ENCODE measurements at regions not wholly inside any gene's neighbourhood (a gene's known extent, or its start where the extent isn't known, plus 50 kb on each side); places are given as distances from the start of the nearest gene placed in this dataset.

DNA sequence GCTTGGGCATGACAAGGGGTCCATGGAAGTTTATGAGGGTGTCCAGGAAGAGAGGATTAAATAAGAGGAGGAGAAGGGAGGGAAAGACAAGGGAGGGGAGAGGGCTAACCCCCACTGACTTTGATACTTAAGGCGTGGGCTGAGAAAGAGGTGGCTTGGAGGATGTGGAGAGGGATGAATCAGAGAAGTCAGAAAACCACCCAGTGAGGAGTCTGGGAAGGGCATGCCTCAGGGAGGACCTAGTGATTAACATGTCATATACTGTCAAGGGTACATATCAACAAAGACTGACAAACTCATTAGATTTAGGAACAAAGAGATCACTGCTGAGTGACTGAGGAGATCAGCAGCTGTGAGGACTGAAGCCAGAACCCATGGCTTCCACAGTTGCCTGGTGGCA, 145.4 kb downstream of the IRX5 start:
- DNase-seq: no peak

DNA sequence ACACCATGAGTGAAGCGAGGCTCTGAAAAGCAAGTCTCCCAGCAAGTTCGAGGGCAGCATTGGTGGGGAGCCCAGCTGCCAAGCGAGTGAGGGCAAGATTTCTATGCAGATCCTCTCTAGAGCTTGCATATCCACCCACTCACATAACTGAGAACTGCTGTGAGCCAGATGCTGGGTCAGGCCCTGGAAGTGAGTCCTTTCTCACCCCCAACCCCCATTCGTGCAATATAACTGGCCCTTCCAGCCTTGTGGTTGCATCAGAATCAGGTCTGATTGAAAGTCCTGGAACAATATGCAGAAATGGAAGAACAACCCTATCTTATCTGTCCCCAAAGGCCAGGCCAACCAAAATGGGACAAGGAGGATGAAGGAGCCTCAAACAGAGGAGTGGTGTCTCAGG, 146.6 kb downstream of the IRX5 start:
- no peak for DNase-seq

DNA sequence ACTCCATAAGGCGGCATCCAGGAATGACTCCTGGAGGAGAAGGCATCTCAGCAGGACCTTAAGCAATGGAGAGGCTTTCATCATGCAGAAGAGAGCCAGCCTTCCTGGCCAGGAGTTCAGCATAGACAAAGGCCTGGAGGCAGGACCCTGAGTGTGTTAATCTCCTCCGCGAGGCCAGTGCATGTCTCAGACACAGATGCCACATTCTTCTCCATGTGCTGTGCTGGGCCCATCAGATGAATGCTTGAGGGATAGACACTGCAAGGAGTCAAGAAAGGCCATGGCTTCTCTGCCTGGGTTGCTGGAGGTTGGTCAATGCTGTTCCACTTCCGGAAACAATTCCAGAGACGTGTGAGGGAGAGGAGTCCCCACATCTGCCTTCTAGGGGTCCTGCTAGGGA, 147.5 kb downstream of the IRX5 start:
- DNase-seq: no peak

DNA sequence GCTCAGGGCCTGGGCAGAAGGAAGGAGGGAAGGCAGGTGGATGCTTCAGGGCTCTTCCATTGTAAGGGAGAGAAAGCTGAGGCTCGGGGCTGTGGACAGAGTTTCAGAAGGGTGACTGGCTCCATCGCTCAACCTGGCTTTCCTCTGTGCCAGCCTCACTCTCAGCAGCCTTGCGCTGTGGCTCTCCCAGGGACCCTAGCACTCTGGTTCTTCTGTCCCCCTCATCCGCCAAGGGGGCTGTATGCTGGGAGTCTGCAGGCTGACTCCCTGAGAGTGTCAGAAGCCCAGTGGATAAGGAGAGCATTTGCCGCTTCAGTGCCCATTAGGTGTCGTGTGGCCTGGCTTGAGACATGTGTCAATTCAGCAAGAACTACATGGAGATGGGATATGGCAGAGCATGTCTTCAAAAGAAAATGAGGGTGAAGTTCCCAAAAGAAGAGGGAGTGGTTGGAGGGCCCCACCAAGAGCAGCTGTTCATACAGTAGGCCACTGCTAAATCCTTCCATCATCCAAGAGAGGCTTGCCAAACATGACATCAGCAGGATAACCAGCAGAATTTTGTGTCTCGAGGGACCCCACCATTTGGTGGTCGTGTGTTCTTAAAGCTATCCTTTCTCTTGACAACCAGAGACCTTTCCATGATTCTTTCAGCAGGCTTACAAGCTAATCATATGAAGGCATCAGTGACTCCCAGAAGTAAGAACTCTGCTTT, 148.2 kb downstream of the IRX5 start:
- no peak for DNase-seq

DNA sequence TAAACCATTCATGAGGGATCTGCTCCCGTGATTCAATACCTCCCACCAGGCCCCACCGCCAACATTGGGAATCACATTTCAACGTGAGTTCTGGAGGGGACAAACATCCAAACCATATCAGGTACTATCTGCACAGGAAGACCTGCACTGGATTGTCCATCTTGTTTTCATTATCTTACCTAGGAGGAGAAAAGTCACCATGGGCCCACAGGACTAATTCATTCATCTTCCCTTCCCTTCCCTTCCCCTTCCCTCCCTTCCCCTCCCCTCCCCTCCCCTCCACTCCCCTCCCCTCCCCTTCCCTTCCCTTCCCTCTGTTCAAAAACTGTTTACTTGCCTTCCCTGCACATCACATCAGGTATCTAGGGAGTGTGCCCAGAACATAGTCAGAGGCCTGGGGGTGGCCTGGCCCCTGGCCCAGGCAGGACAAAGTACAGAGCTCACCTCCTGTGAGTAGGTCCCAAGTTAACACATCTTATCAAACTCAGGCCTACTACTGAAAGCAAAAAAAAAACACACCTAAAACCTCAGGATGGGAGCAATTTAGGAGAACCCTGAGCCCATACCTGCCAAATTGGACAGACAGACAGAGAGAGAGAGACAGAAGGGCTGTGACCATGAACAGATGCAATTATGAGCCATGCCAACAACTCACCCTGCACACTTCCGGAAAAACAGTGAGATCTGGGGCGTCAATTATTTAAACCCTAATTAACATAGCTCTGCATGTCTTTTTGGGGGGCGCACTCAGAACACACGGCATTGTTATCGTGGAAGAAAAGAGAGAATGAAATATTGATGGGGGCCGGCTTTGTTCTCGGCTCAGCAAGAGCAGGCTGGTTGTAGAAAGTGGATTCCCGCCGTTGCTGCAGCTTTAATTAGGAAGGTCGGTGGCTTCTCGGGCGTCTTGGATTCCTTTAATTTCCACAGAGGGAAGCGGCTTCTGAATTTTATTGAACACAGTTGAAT, 151.2 kb downstream of the IRX5 start:
- DNase-seq: no peak

DNA sequence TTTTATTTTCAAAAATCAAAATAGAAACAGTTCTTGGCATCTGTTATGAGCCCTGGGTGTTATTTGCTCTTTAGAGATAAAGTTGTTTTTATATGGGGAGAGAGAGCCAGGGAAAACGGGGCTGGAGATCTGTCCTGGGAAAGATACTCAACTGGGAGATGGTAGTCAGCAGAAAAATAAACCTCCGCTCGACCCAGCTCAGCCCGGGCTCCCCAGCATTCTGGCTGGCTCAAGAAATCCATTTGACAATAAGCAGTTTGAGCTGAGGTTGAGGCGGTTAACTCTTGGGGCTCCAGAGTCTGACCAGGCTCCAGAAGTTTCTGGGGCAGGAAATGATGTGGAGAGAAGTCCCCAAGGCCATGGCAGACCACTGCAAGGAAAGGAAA, 151.9 kb downstream of the IRX5 start:
- DNase-seq: no peak

DNA sequence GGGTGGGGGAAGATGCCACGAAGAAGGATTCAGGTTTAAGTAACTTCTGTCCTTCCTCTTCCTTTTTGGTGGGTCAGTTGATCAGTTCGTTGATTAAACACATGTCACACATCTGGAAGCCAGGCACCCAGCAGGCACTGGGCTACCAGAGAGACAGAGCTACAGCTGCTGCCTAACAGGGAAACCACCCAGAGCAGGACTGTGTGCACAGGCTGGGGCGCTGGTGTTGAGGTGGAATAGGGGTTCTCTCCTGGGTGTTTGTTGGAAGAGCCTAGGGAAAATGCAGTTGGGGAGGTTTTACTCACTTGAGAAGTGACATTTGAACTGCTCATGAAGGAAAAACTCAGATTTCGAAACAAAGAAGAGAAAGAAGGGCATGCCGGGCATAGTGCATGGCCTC, 152.4 kb downstream of the IRX5 start:
- no peak for DNase-seq

DNA sequence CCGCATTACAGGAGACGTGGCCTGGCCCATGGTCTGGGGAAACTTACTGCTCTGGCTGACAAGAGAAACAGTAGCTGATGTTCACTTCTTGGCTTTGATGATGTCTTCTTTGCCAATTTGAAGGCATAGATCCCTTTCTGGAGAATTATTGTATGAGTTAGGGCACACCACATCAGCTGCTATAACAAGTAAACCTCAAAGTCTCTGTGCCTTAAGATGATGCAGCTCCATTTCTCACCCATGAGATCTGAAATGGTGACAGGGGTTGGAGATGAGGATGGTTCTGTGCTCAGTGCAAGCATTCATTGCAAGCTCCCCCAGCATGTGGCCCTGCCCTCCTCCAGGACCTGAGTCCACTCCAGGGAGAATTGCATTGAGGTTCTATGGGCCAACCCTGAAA, 157.4 kb downstream of the IRX5 start:
- no peak for DNase-seq

DNA sequence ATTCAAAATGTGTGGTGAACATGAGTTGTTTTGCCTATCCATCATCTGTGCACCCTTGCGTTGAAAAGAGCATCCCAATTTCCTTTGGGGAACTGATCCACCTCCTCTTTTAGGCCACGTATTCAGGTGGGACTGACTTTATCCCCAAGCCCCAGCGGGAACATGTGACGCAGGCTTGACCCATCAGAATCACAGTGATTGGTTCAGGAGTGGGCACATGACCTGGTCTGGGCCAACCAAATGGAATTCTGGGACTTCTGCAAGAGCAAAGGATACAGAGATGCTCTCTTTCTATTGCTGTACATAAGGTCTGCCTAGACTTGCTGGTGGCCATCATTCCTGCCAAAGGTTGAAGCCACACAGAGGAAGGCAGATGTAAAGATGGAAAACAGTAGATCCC, 158.9 kb downstream of the IRX5 start:
- DNase-seq: no peak

DNA sequence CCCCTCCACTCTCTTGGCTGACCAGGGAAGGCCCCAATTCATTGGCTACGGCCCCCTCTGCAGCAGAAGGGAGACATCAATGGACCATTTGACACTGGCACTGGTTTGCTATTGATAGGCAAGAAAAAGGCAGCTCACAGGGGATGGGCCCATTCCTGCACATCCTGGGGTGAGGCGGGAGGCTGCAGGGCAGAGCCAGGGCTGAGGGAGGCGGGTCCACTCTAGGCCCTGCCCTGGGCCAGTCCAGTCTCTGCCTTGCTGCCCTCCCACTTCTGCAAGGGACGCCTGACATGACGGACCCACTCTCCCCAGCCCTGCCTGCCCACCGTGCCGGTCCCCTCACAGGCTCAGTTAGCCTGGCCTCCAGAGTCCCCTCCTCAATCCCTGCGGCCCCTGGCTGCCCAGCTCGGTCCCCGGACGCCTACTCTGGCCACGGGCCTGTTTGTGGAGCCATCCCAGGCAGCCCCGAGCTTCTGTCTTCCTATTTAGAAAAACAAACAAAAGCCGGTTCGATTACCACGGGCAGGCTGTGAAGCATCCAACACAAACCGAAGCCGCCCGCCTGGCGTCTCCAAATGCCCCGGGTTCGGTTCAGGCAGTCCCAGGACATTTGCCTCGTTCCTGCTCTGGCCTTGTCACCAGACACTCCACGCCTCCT, 160.7 kb downstream of the IRX5 start:
- DNase-seq: no peak

DNA sequence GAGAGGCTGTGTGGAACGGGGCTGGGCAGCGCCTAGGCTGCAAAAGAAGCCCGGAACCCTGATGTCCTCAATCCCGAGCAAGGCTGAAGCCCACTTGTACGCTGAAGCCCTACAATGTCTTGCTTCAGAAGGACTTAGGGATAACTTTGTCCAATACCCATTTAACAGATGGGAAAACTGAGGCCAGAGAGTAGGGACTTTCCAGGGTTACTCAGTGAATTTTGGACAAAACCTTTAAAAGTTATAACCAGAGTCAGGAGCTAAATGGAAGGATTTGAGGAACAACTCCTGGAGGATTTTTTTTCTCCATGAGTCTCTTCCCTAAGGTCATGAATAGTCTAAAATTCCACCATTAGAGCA, 161.2 kb downstream of the IRX5 start:
- no peak for DNase-seq

DNA sequence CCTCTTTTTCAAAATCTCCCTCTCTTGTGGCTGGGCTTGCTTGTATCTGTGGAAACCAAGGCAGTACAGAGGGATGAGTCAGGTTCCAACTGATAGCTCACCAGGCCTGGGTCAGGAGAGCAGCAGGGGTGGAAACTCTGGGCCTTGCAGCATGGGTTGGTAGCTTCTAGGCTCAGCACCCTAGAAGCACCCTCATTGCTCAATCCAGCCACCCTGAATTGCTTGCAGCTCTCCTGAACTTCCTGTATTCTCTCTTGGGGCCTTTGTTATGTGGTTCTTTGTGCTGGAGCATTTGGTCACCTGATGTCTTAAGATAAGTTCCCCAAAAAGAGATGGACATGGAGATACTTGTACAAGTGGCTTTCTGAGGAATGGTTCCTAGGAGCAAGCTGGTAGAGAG, 169.4 kb downstream of the IRX5 start:
- no peak for DNase-seq

DNA sequence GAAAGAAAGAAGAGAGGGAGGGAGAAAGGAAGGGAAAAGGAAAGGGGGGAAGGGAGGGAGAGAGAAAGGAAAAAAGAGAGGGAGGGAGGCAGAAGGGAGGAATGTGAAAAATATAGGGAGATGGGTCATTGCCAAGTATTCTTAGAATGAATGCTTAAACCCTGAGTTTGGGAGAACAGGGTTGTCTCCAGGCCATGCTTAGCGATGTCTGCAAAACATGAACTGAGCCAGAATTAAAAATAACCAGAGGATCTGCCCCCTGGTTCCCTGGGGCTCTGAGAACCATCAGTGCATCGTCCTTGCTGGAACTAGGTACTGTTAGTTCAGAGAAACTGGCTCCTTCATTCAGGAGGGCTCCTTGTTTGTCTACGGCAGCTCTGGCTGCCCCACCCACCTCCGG, 170.4 kb downstream of the IRX5 start:
- no peak for DNase-seq

DNA sequence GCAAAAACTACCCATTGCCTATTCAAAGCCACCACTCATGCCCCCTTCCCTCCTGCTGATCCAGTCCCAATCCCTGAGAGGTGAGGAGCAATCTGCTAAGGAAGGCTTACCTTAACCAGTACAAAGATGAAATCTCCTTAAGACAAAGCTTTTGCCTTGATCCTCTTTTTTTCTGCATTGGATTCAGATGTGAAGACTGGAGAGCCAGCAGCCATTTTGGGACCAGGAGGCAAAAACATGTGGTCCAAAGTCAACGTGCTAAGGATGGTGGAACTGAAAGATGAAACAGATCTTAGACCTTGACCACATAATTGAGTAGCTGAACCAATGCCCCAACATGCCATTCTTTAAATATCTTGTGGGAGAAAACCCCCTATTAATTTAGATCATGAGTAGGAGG, 171.4 kb downstream of the IRX5 start:
- no peak for DNase-seq

DNA sequence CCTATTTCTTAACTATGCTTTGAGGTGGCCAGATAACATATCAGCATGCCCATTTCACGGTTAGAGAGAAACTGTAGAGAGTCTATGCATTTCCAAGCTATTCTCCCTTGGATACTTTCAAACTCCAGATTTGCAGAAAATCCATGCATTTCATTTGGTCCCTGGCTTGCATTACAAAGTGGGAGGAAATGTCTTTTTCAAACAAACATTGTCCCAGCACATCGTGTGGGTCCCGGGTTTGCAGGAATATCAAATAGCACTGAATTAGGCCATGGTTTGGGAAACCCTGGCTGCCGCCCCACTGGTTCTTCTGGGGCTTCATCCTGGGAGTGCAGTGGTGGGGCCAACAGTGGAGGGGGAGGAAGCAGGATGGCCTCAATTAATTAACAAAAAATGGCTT, 171.9 kb downstream of the IRX5 start:
- DNase-seq: no peak

DNA sequence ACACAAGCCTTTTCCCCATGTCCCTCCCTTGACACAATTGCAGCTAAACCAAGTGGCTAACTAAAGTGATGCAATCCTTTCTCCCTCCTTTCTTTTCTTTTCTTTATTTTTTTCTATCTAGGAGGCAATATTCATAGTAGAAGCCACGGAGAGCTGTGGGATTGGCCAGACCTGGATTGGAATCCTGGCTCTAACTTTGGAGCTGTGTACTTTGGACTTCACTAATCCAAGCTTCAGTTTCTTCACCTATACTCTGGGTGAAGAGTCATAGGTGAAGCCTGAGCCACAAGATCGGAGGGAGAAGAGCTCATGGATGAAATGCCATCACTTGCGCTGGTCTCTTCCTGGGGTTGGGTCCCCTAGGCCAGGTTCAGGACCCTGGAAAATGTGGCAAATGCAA, 177.2 kb downstream of the IRX5 start:
- no peak for DNase-seq

DNA sequence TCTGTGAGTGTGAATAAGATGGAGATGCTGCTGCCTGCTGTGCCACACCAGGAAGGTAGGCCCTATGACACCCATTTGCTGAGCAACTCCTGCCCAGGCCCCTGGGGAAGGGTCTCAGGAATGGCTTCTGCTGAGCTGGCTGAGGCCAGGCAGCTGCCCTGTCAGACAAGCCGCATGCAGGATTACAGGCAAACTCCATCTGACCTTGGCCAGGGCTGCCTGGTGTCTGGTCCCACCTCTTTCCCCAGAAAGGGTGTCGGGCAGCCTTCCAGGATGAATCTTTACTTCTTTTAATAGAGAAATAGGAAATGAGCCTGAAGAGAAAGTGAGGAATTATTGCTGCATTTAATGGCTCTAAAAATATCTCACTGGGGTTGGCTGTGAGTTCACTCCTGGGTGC, 182.5 kb downstream of the IRX5 start:
- DNase-seq: no peak

DNA sequence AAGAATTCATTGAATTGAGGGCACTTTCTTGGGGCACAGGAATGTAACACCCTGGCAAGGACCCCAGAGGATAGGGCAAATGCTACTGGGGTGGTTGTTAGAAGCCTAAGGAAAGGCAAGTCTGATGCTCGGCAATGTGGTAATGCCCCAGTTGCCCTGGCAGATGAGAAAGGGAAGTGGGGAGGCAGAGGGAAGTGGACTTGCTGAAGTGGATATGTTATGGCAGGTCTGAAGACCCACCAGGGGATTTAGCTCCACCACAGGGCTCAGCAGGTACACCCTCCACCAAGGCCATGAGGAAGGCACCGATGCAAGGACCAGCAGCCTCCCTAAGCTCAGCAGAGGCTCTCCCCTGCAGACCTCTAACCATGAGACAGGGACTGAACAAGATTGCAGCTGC, 184.8 kb downstream of the IRX5 start:
- DNase-seq: no peak

DNA sequence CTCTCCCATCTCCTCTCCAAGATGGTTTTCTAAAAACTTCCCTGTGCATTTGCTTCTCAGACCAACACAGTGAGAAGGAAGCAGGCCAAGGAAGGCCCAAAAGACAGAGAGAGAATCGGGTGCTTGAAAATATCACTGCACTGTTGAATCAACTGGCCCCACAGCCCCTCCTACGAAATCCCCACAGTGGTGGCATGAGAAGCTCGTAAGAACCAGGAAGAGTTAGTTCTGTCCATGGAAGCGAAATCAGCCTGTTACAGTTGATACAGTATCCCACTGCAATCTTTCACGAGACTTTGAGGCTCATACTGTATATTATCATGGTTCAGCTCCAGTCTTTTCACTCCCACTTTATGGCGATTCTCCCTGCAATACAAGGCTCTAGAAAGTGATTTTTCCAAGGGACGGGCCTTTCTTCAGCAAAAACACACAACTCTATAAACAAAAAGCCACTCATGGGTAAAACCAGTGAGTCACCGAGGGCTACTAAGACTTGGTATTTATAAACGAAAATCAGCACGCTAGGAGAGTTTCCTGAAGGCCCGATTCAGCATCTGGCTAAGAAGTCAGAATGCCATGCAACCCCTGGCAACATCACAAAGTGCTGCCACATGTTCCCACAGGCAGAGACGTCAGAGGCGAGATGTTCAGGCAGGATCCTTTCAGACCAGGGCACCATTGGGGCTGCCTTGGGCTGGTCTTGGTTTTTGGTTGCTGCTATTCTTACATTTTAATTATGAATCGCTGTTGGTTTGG, 185.7 kb downstream of the IRX5 start:
- no peak for DNase-seq

DNA sequence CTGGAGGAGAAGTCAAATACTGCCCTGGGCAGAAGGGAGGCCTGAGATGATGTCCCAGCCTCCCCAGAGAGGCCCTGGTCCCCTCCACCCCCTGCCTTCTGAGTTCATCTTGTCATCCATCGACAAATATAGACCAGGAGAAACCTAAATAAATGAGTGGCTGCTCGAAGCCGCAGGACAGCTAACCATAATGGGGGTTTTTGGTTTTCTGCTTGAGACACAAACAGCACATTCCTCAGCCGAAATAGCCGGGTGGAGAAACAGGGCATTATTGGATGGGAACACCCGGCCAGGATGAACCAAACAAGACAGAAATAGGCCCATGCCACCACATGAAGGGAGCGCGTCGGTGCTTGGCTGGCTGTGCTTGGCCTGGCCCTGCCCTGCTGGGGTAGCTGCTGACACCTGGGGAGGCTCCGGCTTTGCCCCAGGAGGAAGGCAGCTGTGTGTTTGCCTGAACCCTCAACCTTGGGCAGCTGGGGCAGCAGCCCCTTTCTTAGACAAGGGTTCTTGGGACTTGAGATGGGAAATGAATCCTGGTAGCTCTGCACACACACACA, 188.1 kb downstream of the IRX5 start:
- DNase-seq: no peak

DNA sequence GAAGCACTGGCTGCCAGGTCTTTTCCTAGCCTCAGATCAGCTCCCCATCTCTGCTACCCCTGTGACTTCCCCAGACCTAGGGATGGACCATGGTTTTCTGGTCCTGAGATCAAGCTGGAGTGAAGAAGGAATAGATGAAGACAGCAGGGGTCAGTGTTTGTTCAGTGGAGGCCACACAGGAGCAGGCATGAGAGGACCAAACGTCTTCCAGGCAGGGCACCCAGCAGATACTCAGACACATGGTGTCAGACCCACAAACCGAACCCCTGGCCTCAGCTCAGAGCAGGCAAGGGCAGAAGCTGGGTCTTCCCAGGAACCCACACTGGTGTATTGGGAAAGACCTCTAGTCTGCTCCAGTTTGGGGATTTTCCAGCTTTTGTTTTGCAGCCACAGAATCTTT, 189.7 kb downstream of the IRX5 start:
- DNase-seq: no peak

DNA sequence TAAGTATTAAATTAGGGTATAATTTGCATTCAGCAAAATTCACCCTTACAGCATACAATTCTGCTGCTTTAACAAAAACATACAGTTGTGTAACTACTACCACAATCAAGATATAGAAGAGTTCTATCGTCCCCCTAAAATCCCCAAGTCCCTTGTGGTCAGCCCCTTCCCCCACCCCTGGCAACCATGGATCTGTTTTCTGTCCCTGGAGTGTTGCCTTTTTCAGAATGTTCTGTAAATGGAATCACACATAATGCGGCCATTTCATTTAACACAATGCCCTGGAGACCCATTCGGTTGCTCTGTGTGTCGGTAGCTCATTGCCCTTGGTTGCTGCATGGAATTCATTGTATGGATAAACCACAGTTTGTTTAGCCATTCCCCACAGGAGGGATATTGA, 190.2 kb downstream of the IRX5 start:
- DNase-seq: no peak

DNA sequence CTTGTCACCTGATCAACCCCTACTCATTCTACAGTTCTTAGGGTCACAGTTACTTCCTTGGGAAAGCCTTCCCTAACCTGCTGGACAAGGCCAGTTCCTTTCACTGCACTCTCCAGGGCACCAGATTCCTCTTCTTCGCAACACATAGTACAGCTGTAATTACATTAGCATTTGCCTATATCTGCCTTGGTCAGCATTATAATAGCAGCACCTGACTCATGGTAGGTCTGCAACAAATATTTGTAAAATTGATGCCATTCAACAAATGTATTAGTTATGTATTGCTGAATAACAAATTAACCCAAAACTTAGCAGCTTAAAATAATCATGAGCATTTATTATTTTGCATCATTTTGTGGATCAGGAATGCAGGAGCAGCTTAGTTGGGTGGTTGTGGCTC, 193.0 kb downstream of the IRX5 start:
- DNase-seq: no peak
